MV-4-11 (cell line): ENCODE measurements at regions not wholly inside any gene's neighbourhood (a gene's known extent, or its start where the extent isn't known, plus 50 kb on each side); places are given as distances from the start of the nearest gene placed in this dataset.
"Not testable (repeated sequence)": the region's sequence is repeated elsewhere in the genome, so short reads cannot be mapped to it uniquely, and the experiment has no call there.

Experiments
- DNase-seq: peaks from one replicate; lab custom pipeline; 2025; lab: John Stamatoyannopoulos, UW

GRCh38 chr18:60319129-60319528 is 53.4 kb downstream of the MC4R start:
- no peak for DNase-seq

- DNase-seq = no peak
Observed at GRCh38 chr18:60311676-60312360, 60.8 kb downstream of the MC4R start.

GRCh38 chr18:60295674-60296073 is 76.9 kb downstream of the MC4R start:
- DNase-seq = no peak

GRCh38 chr18:60292186-60292585 is 80.4 kb downstream of the MC4R start:
- DNase-seq = no peak

- no peak for DNase-seq
Observed at GRCh38 chr18:60279391-60279790, 93.2 kb downstream of the MC4R start.

GRCh38 chr18:60277855-60278480 is 94.6 kb downstream of the MC4R start:
- no peak for DNase-seq

GRCh38 chr18:60267391-60268058 is 105.0 kb downstream of the MC4R start:
- DNase-seq = no peak

GRCh38 chr18:60266558-60266957 is 106.0 kb downstream of the MC4R start:
- peak; percentile 2 for DNase-seq

GRCh38 chr18:60259052-60259681 is 113.4 kb downstream of the MC4R start:
- peak; percentile 79 for DNase-seq

GRCh38 chr18:60249388-60249787 is 123.2 kb downstream of the MC4R start:
- no peak for DNase-seq

- peak; percentile 0 for DNase-seq
Observed at GRCh38 chr18:60248336-60249330, 123.9 kb downstream of the MC4R start.

- peak; percentile 54 for DNase-seq
Observed at GRCh38 chr18:60247103-60247502, 125.5 kb downstream of the MC4R start.

- DNase-seq = peak; percentile 45
Observed at GRCh38 chr18:60246606-60247005, 126.0 kb downstream of the MC4R start.

- no peak for DNase-seq
Observed at GRCh38 chr18:60245096-60245495, 127.5 kb downstream of the MC4R start.

GRCh38 chr18:60239024-60239710 is 133.4 kb downstream of the MC4R start:
- DNase-seq = not testable (repeated sequence)

- DNase-seq = no peak
Observed at GRCh38 chr18:60235164-60235563, 137.4 kb downstream of the MC4R start.

GRCh38 chr18:60232541-60232940 is 140.0 kb downstream of the MC4R start:
- no peak for DNase-seq

GRCh38 chr18:60228609-60229595 is 143.7 kb downstream of the MC4R start:
- DNase-seq = no peak

- DNase-seq = no peak
Observed at GRCh38 chr18:60215432-60215831, 157.1 kb downstream of the MC4R start.

- peak; percentile 78 for DNase-seq
Observed at GRCh38 chr18:60209042-60209441, 163.5 kb downstream of the MC4R start.
